ENCODE measurements at regions not wholly inside any gene's neighbourhood (a gene's known extent, or its start where the extent isn't known, plus 50 kb on each side); places are given as distances from the start of the nearest gene placed in this dataset.

- no peak for DNase-seq
These were observed 655.3 kb downstream of the RNF144B start for GRCh38 chr6:19042420-19042819.

GRCh38 chr6:19050765-19051164 is 663.6 kb downstream of the RNF144B start:
- DNase-seq, result no peak

- no peak for DNase-seq
These were observed 665.1 kb downstream of the RNF144B start for GRCh38 chr6:19052219-19052618.

- no peak for DNase-seq
These were observed 672.0 kb downstream of the RNF144B start for GRCh38 chr6:19059102-19059501.

- DNase-seq, result no peak
These were observed 680.0 kb downstream of the RNF144B start for GRCh38 chr6:19067165-19067564.

GRCh38 chr6:19070520-19070919 is 683.4 kb downstream of the RNF144B start:
- no peak for DNase-seq

- DNase-seq, result no peak
These were observed 696.7 kb downstream of the RNF144B start for GRCh38 chr6:19083801-19084200.

- DNase-seq, result no peak
These were observed 699.3 kb downstream of the RNF144B start for GRCh38 chr6:19086480-19086879.

- no peak for DNase-seq
These were observed 700.1 kb downstream of the RNF144B start for GRCh38 chr6:19087296-19087695.

- no peak for DNase-seq
These were observed 700.7 kb downstream of the RNF144B start for GRCh38 chr6:19087897-19088296.

GRCh38 chr6:19100752-19101151 is 713.6 kb downstream of the RNF144B start:
- no peak for DNase-seq

- no peak for DNase-seq
These were observed 715.8 kb downstream of the RNF144B start for GRCh38 chr6:19102936-19103335.

- no peak for DNase-seq
These were observed 720.3 kb downstream of the RNF144B start for GRCh38 chr6:19107468-19107867.

GRCh38 chr6:19121521-19121920 is 715.6 kb upstream of the ID4 start:
- no peak for DNase-seq

- peak; percentile 11 for DNase-seq
These were observed 710.1 kb upstream of the ID4 start for GRCh38 chr6:19127081-19127480.

GRCh38 chr6:19128701-19129100 is 708.5 kb upstream of the ID4 start:
- no peak for DNase-seq

- no peak for DNase-seq
These were observed 701.5 kb upstream of the ID4 start for GRCh38 chr6:19135706-19136105.

GRCh38 chr6:19137505-19137904 is 699.7 kb upstream of the ID4 start:
- DNase-seq, result peak; percentile 28

GRCh38 chr6:19142275-19142674 is 694.9 kb upstream of the ID4 start:
- no peak for DNase-seq

- DNase-seq, result no peak
These were observed 686.9 kb upstream of the ID4 start for GRCh38 chr6:19150307-19150706.

- DNase-seq, result no peak
These were observed 683.7 kb upstream of the ID4 start for GRCh38 chr6:19153270-19153980.

- no peak for DNase-seq
These were observed 683.2 kb upstream of the ID4 start for GRCh38 chr6:19153981-19154295.

- DNase-seq, result no peak
These were observed 680.7 kb upstream of the ID4 start for GRCh38 chr6:19156443-19156842.

GRCh38 chr6:19157486-19157885 is 679.7 kb upstream of the ID4 start:
- no peak for DNase-seq

- DNase-seq, result no peak
These were observed 678.6 kb upstream of the ID4 start for GRCh38 chr6:19158586-19158985.

- DNase-seq, result no peak
These were observed 678.1 kb upstream of the ID4 start for GRCh38 chr6:19159089-19159488.

All from OCI-M1 (cell line).